ENCODE measurements at regions not wholly inside any gene's neighbourhood (a gene's known extent, or its start where the extent isn't known, plus 50 kb on each side); places are given as distances from the start of the nearest gene placed in this dataset.

GRCh38 chr6:90729057-90729456, 142.2 kb upstream of the MAP3K7 start:
- H3K9me3 ChIP-seq (ENCODE audit: control insufficient read depth, low read depth, low read length), result no peaks in the 10 kb centered on the region
- H3K4me1 ChIP-seq (ENCODE audit: control insufficient read depth, extremely low read depth, insufficient read depth, low read length), result peaks cover 20% of the 10 kb centered on the region
- H3K36me3 ChIP-seq (ENCODE audit: control insufficient read depth in 2 of 2, extremely low read depth in 1 of 2, insufficient read depth in 2 of 2, low read length in 2 of 2), result no peaks in the 10 kb centered on the region
- no peaks in the 10 kb centered on the region for H4K20me1 ChIP-seq (ENCODE audit: control insufficient read depth, extremely low read depth, insufficient read depth, low read length)
- no peak overlapping the region for H3K9ac ChIP-seq (ENCODE audit: control insufficient read depth, extremely low read depth, insufficient read depth, low read length)
- no peak overlapping the region for H3K27ac ChIP-seq (ENCODE audit: control insufficient read depth, insufficient read depth, low read length)
- TF ChIP-seq CTCF (optimal IDR thresholded peaks at IDR 0.05 in 1 of 3, IDR thresholded peaks at IDR 0.05 in 1 of 3, conservative IDR thresholded peaks at IDR 0.05 in 1 of 3; ENCODE audit: extremely low read depth in 1 of 3, insufficient read depth in 2 of 3, low read length in 3 of 3) (no peak), EZH2 (IDR thresholded peaks at IDR 0.05; ENCODE audit: low read length) (no peak)
- H3K9me1 ChIP-seq (ENCODE audit: control insufficient read depth, extremely low read depth, insufficient read depth, low read length), result no peaks in the 10 kb centered on the region
- H3K4me2 ChIP-seq (ENCODE audit: control insufficient read depth, extremely low read depth, insufficient read depth, low read depth, low read length), result no peak overlapping the region
- H3K27me3 ChIP-seq (ENCODE audit: control insufficient read depth, extremely low read depth, insufficient read depth, low read length), result no peaks in the 10 kb centered on the region
- no peaks in the 10 kb centered on the region for H3K79me2 ChIP-seq (ENCODE audit: control insufficient read depth, insufficient read depth, low read length)
- dilution Hi-C loops (cut with MboI; ENCODE audit: extremely low pct_ligation_motif_present, low sequenced_read_pairs), result no loop called here
- no peak overlapping the region for H2AFZ ChIP-seq (ENCODE audit: control insufficient read depth, low read length)
- H3K4me3 ChIP-seq (ENCODE audit: control insufficient read depth in 2 of 3, extremely low read depth in 1 of 3, insufficient read depth in 2 of 3, low read depth in 1 of 3, low read length in 3 of 3), result no peak overlapping the region
- no peak for DNase-seq (ENCODE audit: low read depth, low spot score)
- FAIRE-seq, result peak; percentile 55

- Histone ChIP-seq H2AFZ (ENCODE audit: control insufficient read depth, low read length) (no peak overlapping the region), H3K27me3 (ENCODE audit: control insufficient read depth, extremely low read depth, insufficient read depth, low read length) (no peaks in the 10 kb centered on the region), H3K4me3 (ENCODE audit: control insufficient read depth in 2 of 3, extremely low read depth in 1 of 3, insufficient read depth in 2 of 3, low read depth in 1 of 3, low read length in 3 of 3) (no peak overlapping the region), H3K27ac (ENCODE audit: control insufficient read depth, insufficient read depth, low read length) (no peak overlapping the region), H3K9me1 (ENCODE audit: control insufficient read depth, extremely low read depth, insufficient read depth, low read length) (no peaks in the 10 kb centered on the region), H3K4me2 (ENCODE audit: control insufficient read depth, extremely low read depth, insufficient read depth, low read depth, low read length) (no peak overlapping the region), H3K36me3 (ENCODE audit: control insufficient read depth in 2 of 2, extremely low read depth in 1 of 2, insufficient read depth in 2 of 2, low read length in 2 of 2) (no peaks in the 10 kb centered on the region), H3K9me3 (ENCODE audit: control insufficient read depth, low read depth, low read length) (no peaks in the 10 kb centered on the region), H3K9ac (ENCODE audit: control insufficient read depth, extremely low read depth, insufficient read depth, low read length) (no peak overlapping the region), H3K4me1 (ENCODE audit: control insufficient read depth, extremely low read depth, insufficient read depth, low read length) (peaks cover 8% of the 10 kb centered on the region), H3K79me2 (ENCODE audit: control insufficient read depth, insufficient read depth, low read length) (no peaks in the 10 kb centered on the region), H4K20me1 (ENCODE audit: control insufficient read depth, extremely low read depth, insufficient read depth, low read length) (no peaks in the 10 kb centered on the region)
- no peak for TF ChIP-seq EZH2 (IDR thresholded peaks at IDR 0.05; ENCODE audit: low read length)
- TF ChIP-seq CTCF (optimal IDR thresholded peaks at IDR 0.05 in 1 of 3, IDR thresholded peaks at IDR 0.05 in 1 of 3, conservative IDR thresholded peaks at IDR 0.05 in 1 of 3; ENCODE audit: extremely low read depth in 1 of 3, insufficient read depth in 2 of 3, low read length in 3 of 3), result no peak
- FAIRE-seq (no peak), DNase-seq (ENCODE audit: low read depth, low spot score) (no peak)
- dilution Hi-C loops (cut with MboI; ENCODE audit: extremely low pct_ligation_motif_present, low sequenced_read_pairs), result no loop called here
Measured at GRCh38 chr6:90722648-90723047, 135.8 kb upstream of the MAP3K7 start.

All from keratinocyte (primary cell).